OCI-LY1 (cell line): ENCODE measurements at regions not wholly inside any gene's neighbourhood (a gene's known extent, or its start where the extent isn't known, plus 50 kb on each side); places are given as distances from the start of the nearest gene placed in this dataset.

ENCODE experiments used
- CTCF ChIP-seq: fragments of 200-600 bp; sonication (generic), shearing (Covaris generic); IDR thresholded peaks from 2 replicates; pipeline ENCODE4 v1.5.1; 2017; ENCODE audit warnings: mild to moderate bottlenecking, antibody characterized with exemption, low read length, moderate library complexity, mixed read lengths
- EZH2 ChIP-seq: fragments of 200-600 bp; sonication (generic), shearing (Covaris generic); IDR thresholded peaks from 2 replicates; pipeline ENCODE4 v1.8.0; 2017; ENCODE audit warnings: borderline replicate concordance, mixed run types, mild to moderate bottlenecking, antibody characterized with exemption, low read length, moderate library complexity, mixed read lengths

DNA sequence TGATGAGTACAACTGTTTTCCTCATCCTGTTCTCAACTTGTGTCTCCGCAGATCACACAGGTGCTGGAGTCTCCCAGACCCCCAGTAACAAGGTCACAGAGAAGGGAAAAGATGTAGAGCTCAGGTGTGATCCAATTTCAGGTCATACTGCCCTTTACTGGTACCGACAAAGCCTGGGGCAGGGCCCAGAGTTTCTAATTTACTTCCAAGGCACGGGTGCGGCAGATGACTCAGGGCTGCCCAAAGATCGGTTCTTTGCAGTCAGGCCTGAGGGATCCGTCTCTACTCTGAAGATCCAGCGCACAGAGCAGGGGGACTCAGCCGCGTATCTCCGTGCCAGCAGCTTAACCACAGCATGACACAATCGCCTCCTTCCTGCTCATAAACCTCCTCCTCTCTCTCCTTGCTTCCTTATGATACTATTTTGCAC lies 126.7 kb upstream of the PRSS58 start:
- TF ChIP-seq CTCF (no peak), EZH2 (no peak)
